HG02798 (cell line): ENCODE measurements at regions not wholly inside any gene's neighbourhood (a gene's known extent, or its start where the extent isn't known, plus 50 kb on each side); places are given as distances from the start of the nearest gene placed in this dataset.

Experiments used
- ATAC-seq: cut with Tn5 transposase; IDR thresholded peaks from one replicate; pipeline ENCODE4 v1.9.1; 2021; ENCODE audit warnings: mild to moderate bottlenecking; ENCODE audit not compliant: unreplicated experiment, poor library complexity

GRCh38 chr20:40111282-40111681, 577.8 kb downstream of the MAFB start:
- no peak for ATAC-seq

GRCh38 chr20:40110311-40110831, 578.7 kb downstream of the MAFB start:
- ATAC-seq = no peak

GRCh38 chr20:40109136-40109535, 579.9 kb downstream of the MAFB start:
- no peak for ATAC-seq

GRCh38 chr20:40108321-40108720, 580.7 kb downstream of the MAFB start:
- no peak for ATAC-seq

GRCh38 chr20:40104959-40105358, 584.1 kb downstream of the MAFB start:
- ATAC-seq = no peak

GRCh38 chr20:40103420-40103819, 585.6 kb downstream of the MAFB start:
- no peak for ATAC-seq

- ATAC-seq = no peak
Observed at GRCh38 chr20:40101560-40101959, 587.5 kb downstream of the MAFB start.

- no peak for ATAC-seq
Observed at GRCh38 chr20:40100261-40100660, 588.8 kb downstream of the MAFB start.

GRCh38 chr20:40090236-40090635, 598.8 kb downstream of the MAFB start:
- no peak for ATAC-seq

- ATAC-seq = no peak
Observed at GRCh38 chr20:40087496-40087895, 601.5 kb downstream of the MAFB start.

GRCh38 chr20:40085513-40085912, 603.5 kb downstream of the MAFB start:
- no peak for ATAC-seq

GRCh38 chr20:40082436-40082835, 606.6 kb downstream of the MAFB start:
- ATAC-seq = no peak

GRCh38 chr20:40081653-40082052, 607.4 kb downstream of the MAFB start:
- no peak for ATAC-seq

GRCh38 chr20:40080041-40080652, 608.9 kb downstream of the MAFB start:
- ATAC-seq = no peak

GRCh38 chr20:40073535-40074111, 615.4 kb downstream of the MAFB start:
- no peak for ATAC-seq

GRCh38 chr20:40072907-40073306, 616.1 kb downstream of the MAFB start:
- ATAC-seq = no peak

- no peak for ATAC-seq
Observed at GRCh38 chr20:40056171-40056570, 632.9 kb downstream of the MAFB start.

GRCh38 chr20:40055711-40056110, 633.3 kb downstream of the MAFB start:
- ATAC-seq = no peak

GRCh38 chr20:40054311-40054710, 634.7 kb downstream of the MAFB start:
- no peak for ATAC-seq

- no peak for ATAC-seq
Observed at GRCh38 chr20:40050596-40050995, 638.4 kb downstream of the MAFB start.

- ATAC-seq = no peak
Observed at GRCh38 chr20:40049854-40050253, 639.2 kb downstream of the MAFB start.

GRCh38 chr20:40046703-40047102, 642.3 kb downstream of the MAFB start:
- no peak for ATAC-seq
